Posterior vena cava (tissue), 2 donors: ENCODE measurements at regions not wholly inside any gene's neighbourhood (a gene's known extent, or its start where the extent isn't known, plus 50 kb on each side); places are given as distances from the start of the nearest gene placed in this dataset.

Experiments
- DNase-seq: peaks from one replicate; pipeline ENCODE4 v3.0.0-alpha.2; 2020; ENCODE audit warnings: low spot score
- intact Hi-C, 2 donors: fragments of 100-400 bp; cut with DNase I; formaldehyde crosslinking; loops; one replicate each; pipeline versions ENCODE4 v1.14.1 to v1.14.2; 2022 to 2023
- donor health status: DM: yes; HTN: yes; CAD: no.
- donor health status: DM: yes; HTN: yes; CAD: no.

GRCh38 chr1:55560266-55560665, 345.1 kb upstream of the USP24 start:
- no peak for DNase-seq
- intact Hi-C loops = no loop called here

GRCh38 chr1:55559842-55560241, 344.7 kb upstream of the USP24 start:
- intact Hi-C loops = no loop called here
- DNase-seq = no peak

GRCh38 chr1:55559161-55559611, 344.0 kb upstream of the USP24 start:
- intact Hi-C loops = no loop called here
- no peak for DNase-seq

- DNase-seq = no peak
- intact Hi-C loops = no loop called here
Measured at GRCh38 chr1:55558515-55558914, 343.4 kb upstream of the USP24 start.

GRCh38 chr1:55555956-55556725, 341.0 kb upstream of the USP24 start:
- DNase-seq = no peak
- intact Hi-C loops = loop anchor here in 1 of 2 donors (1.0 kb wide), 1 partner anchor 19 kb away; no protein-coding TSS in a partner anchor

- no peak for DNase-seq
- intact Hi-C loops = no loop called here
Measured at GRCh38 chr1:55554611-55555010, 339.4 kb upstream of the USP24 start.

GRCh38 chr1:55552636-55553035, 337.5 kb upstream of the USP24 start:
- intact Hi-C loops = no loop called here
- DNase-seq = no peak

- intact Hi-C loops = no loop called here
- DNase-seq = no peak
Measured at GRCh38 chr1:55547405-55547804, 332.2 kb upstream of the USP24 start.

GRCh38 chr1:55546553-55546952, 331.4 kb upstream of the USP24 start:
- no peak for DNase-seq
- intact Hi-C loops = no loop called here

- no peak for DNase-seq
- intact Hi-C loops = no loop called here
Measured at GRCh38 chr1:55544826-55545225, 329.7 kb upstream of the USP24 start.

- intact Hi-C loops = no loop called here
Measured at GRCh38 chr1:55542901-55543504, 327.8 kb upstream of the USP24 start.

GRCh38 chr1:55541296-55541695, 326.1 kb upstream of the USP24 start:
- intact Hi-C loops = no loop called here
- DNase-seq = no peak

More at GRCh38 chr1:55542901-55543504, 327.8 kb upstream of the USP24 start:
- no peak for DNase-seq

GRCh38 chr1:55539652-55540512, 324.7 kb upstream of the USP24 start:
- intact Hi-C loops = no loop called here
- no peak for DNase-seq

GRCh38 chr1:55538428-55538827, 323.3 kb upstream of the USP24 start:
- no peak for DNase-seq
- intact Hi-C loops = no loop called here

- intact Hi-C loops = no loop called here
- DNase-seq = no peak
Measured at GRCh38 chr1:55536545-55536865, 321.3 kb upstream of the USP24 start.

GRCh38 chr1:55535724-55536544, 320.8 kb upstream of the USP24 start:
- DNase-seq = no peak
- intact Hi-C loops = no loop called here

- intact Hi-C loops = no loop called here
- DNase-seq = no peak
Measured at GRCh38 chr1:55534565-55535121, 319.5 kb upstream of the USP24 start.

GRCh38 chr1:55531644-55532043, 316.5 kb upstream of the USP24 start:
- no peak for DNase-seq
- intact Hi-C loops = no loop called here
